IMR-90 (cell line): ENCODE measurements at regions not wholly inside any gene's neighbourhood (a gene's known extent, or its start where the extent isn't known, plus 50 kb on each side); places are given as distances from the start of the nearest gene placed in this dataset.

ENCODE experiments used
- BHLHE40 ChIP-seq: fragments of 150-350 bp; IDR thresholded peaks from 2 replicates; pipeline ENCODE4 v1.6.1; 2016; ENCODE audit warnings: mild to moderate bottlenecking, low read depth, low read length
- CEBPB ChIP-seq: IDR thresholded peaks from 2 replicates; pipeline ENCODE4 v1.6.1; 2012; ENCODE audit warnings: low read depth, low read length, improper control_type of control experiment
- CHD1 ChIP-seq: IDR thresholded peaks from 2 replicates; pipeline ENCODE4 v1.6.1; 2012; ENCODE audit warnings: low read depth, low read length, improper control_type of control experiment
- CTCF ChIP-seq: conservative IDR thresholded peaks from 2 replicates; pipeline ENCODE4 v1.5.1; 2012; ENCODE audit warnings: mild to moderate bottlenecking, low read depth, low read length, improper control_type of control experiment
- ELK1 ChIP-seq: fragments of 150-350 bp; IDR thresholded peaks from 2 replicates; pipeline ENCODE4 v1.6.1; 2016; ENCODE audit warnings: low read depth, mild to moderate bottlenecking, low read length, moderate library complexity, borderline replicate concordance
- FOS ChIP-seq: fragments of 150-350 bp; IDR thresholded peaks from 2 replicates; pipeline ENCODE4 v1.6.1; 2016; ENCODE audit warnings: low read depth, low read length
- MAFK ChIP-seq: IDR thresholded peaks from 2 replicates; pipeline ENCODE4 v1.6.1; 2012; ENCODE audit warnings: low read depth, low read length, improper control_type of control experiment
- NFE2L2 ChIP-seq: fragments of 150-350 bp; IDR thresholded peaks from 2 replicates; pipeline ENCODE4 v1.6.1; 2016; ENCODE audit warnings: low read depth, mild to moderate bottlenecking, low read length
- POLR2A ChIP-seq: IDR thresholded peaks from 2 replicates; pipeline ENCODE4 v1.6.1; 2012; ENCODE audit warnings: mild to moderate bottlenecking, low read depth, low read length
- RAD21 ChIP-seq: IDR thresholded peaks from 2 replicates; pipeline ENCODE4 v1.6.1; 2012; ENCODE audit warnings: low read length, improper control_type of control experiment
- RCOR1 ChIP-seq: IDR thresholded peaks from 2 replicates; pipeline ENCODE4 v1.6.1; 2012; ENCODE audit warnings: mild to moderate bottlenecking, low read length, improper control_type of control experiment; ENCODE audit not compliant: insufficient replicate concordance
- RFX5 ChIP-seq: IDR thresholded peaks from 2 replicates; pipeline ENCODE4 v1.8.0; 2012; ENCODE audit warnings: low read depth, mild to moderate bottlenecking, low read length, moderate library complexity
- SMC3 ChIP-seq: fragments of 150-350 bp; IDR thresholded peaks from 2 replicates; pipeline ENCODE4 v1.6.1; 2016; ENCODE audit warnings: low read depth, mild to moderate bottlenecking, antibody characterized with exemption, low read length, moderate library complexity
- USF2 ChIP-seq: fragments of 150-350 bp; IDR thresholded peaks from 2 replicates; pipeline ENCODE4 v1.6.1; 2017; ENCODE audit warnings: mild to moderate bottlenecking, antibody characterized with exemption, low read length, low read depth

GRCh38 chr10:94105226-94105625 is 111.5 kb downstream of the PLCE1 start:
- TF ChIP-seq FOS (no peak), RAD21 (no peak), CTCF (no peak), POLR2A (no peak), CHD1 (no peak), CEBPB (no peak), BHLHE40 (no peak), USF2 (no peak), SMC3 (no peak), NFE2L2 (no peak), RFX5 (no peak), RCOR1 (no peak), MAFK (no peak), ELK1 (no peak)
